Loucy (cell line): ENCODE measurements at regions not wholly inside any gene's neighbourhood (a gene's known extent, or its start where the extent isn't known, plus 50 kb on each side); places are given as distances from the start of the nearest gene placed in this dataset.

ENCODE experiments used
- H2AFZ ChIP-seq: fragments of 200-600 bp; sonication (generic); 2 replicates; pipeline ENCODE4 v1.6.0; 2016; ENCODE audit warnings: antibody characterized with exemption, mild to moderate bottlenecking, low read length, moderate library complexity
- H3F3A ChIP-seq: fragments of 200-600 bp; 2 replicates; pipeline ENCODE4 v1.6.0; 2016; ENCODE audit warnings: antibody characterized with exemption, low read depth, mild to moderate bottlenecking
- H3K27me3 ChIP-seq: fragments of 200-600 bp; sonication (generic); 2 replicates; pipeline ENCODE4 v1.6.1; 2014; ENCODE audit warnings: low read length, mild to moderate bottlenecking; ENCODE audit not compliant: insufficient read depth, poor library complexity, severe bottlenecking
- H3K36me3 ChIP-seq: fragments of 200-600 bp; sonication (generic); 2 replicates; pipeline ENCODE4 v1.6.1; 2016; ENCODE audit warnings: low read length; ENCODE audit not compliant: insufficient read depth
- H3K4me1 ChIP-seq: fragments of 200-600 bp; sonication (generic); 2 replicates; pipeline ENCODE4 v1.5.1; 2014; ENCODE audit warnings: low read length, mild to moderate bottlenecking; ENCODE audit not compliant: insufficient read depth, poor library complexity, severe bottlenecking
- H3K4me2 ChIP-seq: fragments of 200-600 bp; sonication (generic); 2 replicates; pipeline ENCODE4 v1.6.0; 2014; ENCODE audit warnings: antibody characterized with exemption, low read length, low read depth, mild to moderate bottlenecking; ENCODE audit not compliant: poor library complexity, severe bottlenecking
- H3K4me3 ChIP-seq: fragments of 200-600 bp; sonication (generic); 2 replicates; pipeline ENCODE4 v1.5.1; 2014; ENCODE audit warnings: low read length, mild to moderate bottlenecking, mixed read lengths; ENCODE audit not compliant: poor library complexity, severe bottlenecking
- H3K79me2 ChIP-seq: fragments of 200-600 bp; sonication (generic); 2 replicates; pipeline ENCODE4 v1.6.1; 2014; ENCODE audit warnings: low read length; ENCODE audit not compliant: insufficient read depth
- H3K9ac ChIP-seq: fragments of 200-600 bp; sonication (generic); 2 replicates; pipeline ENCODE4 v1.6.0; 2014; ENCODE audit warnings: mild to moderate bottlenecking, low read depth, low read length, moderate library complexity; ENCODE audit not compliant: poor library complexity, severe bottlenecking
- H3K9me2 ChIP-seq: fragments of 200-600 bp; sonication (generic); replicated peaks from 2 replicates; pipeline ENCODE4 v1.6.1; 2016; ENCODE audit warnings: low read depth, low read length, mixed read lengths
- H3K9me3 ChIP-seq: fragments of 200-600 bp; sonication (generic); 2 replicates; pipeline ENCODE4 v1.6.1; 2014; ENCODE audit warnings: mild to moderate bottlenecking, antibody characterized with exemption, low read length, low read depth; ENCODE audit not compliant: insufficient read depth
- H4K20me1 ChIP-seq: fragments of 200-600 bp; sonication (generic); 2 replicates; pipeline ENCODE4 v1.6.0; 2014; ENCODE audit warnings: antibody characterized with exemption, low read length, mild to moderate bottlenecking; ENCODE audit not compliant: insufficient read depth, poor library complexity, severe bottlenecking
- EZH2phosphoT487 ChIP-seq: fragments of 200-600 bp; IDR thresholded peaks from 2 replicates; pipeline ENCODE4 v1.6.1; 2018; ENCODE audit warnings: antibody characterized with exemption, mild to moderate bottlenecking, moderate library complexity, borderline replicate concordance
- TF ChIP-seq, protein P1 (sequence below): fragments of 200-600 bp; sonication (generic); conservative IDR thresholded peaks from 2 replicates; pipeline ENCODE4 v1.5.1; 2014; ENCODE audit warnings: mild to moderate bottlenecking, antibody characterized with exemption, low read length

DNA sequence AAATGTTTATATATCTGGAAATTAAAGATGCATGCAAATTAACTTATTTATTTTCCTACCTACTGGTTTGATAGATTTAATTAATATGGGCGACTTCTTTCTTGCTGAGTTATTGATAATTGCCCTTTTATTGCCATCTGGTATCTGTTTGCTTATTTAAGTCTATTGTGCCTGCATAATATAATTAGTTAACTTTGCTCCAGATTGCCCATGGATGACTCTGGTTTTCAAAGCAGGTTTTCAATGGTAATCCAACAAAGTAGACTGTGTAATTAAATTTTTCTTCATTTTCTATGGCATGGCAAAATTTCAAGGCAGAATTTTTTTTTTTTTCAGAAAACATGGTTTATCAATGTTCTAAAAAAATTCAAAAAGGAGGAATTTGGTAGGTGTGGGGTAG lies 1092.0 kb downstream of the GRIK2 start:
- no peak overlapping the region for H2AFZ ChIP-seq
- no peak overlapping the region for H3K4me2 ChIP-seq
- H3K4me1 ChIP-seq = no peaks in the 10 kb centered on the region
- no peaks in the 10 kb centered on the region for H3F3A ChIP-seq
- no peak overlapping the region for H3K4me3 ChIP-seq
- no peaks in the 10 kb centered on the region for H3K9me2 ChIP-seq
- no peak overlapping the region for H3K9ac ChIP-seq
- no peaks in the 10 kb centered on the region for H3K79me2 ChIP-seq
- H3K27me3 ChIP-seq = no peaks in the 10 kb centered on the region
- no peak for TF ChIP-seq EZH2phosphoT487
- TF ChIP-seq, protein P1, sequence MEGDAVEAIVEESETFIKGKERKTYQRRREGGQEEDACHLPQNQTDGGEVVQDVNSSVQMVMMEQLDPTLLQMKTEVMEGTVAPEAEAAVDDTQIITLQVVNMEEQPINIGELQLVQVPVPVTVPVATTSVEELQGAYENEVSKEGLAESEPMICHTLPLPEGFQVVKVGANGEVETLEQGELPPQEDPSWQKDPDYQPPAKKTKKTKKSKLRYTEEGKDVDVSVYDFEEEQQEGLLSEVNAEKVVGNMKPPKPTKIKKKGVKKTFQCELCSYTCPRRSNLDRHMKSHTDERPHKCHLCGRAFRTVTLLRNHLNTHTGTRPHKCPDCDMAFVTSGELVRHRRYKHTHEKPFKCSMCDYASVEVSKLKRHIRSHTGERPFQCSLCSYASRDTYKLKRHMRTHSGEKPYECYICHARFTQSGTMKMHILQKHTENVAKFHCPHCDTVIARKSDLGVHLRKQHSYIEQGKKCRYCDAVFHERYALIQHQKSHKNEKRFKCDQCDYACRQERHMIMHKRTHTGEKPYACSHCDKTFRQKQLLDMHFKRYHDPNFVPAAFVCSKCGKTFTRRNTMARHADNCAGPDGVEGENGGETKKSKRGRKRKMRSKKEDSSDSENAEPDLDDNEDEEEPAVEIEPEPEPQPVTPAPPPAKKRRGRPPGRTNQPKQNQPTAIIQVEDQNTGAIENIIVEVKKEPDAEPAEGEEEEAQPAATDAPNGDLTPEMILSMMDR = no peak
- H3K36me3 ChIP-seq = no peaks in the 10 kb centered on the region
- no peaks in the 10 kb centered on the region for H3K9me3 ChIP-seq
- H4K20me1 ChIP-seq = no peaks in the 10 kb centered on the region

DNA sequence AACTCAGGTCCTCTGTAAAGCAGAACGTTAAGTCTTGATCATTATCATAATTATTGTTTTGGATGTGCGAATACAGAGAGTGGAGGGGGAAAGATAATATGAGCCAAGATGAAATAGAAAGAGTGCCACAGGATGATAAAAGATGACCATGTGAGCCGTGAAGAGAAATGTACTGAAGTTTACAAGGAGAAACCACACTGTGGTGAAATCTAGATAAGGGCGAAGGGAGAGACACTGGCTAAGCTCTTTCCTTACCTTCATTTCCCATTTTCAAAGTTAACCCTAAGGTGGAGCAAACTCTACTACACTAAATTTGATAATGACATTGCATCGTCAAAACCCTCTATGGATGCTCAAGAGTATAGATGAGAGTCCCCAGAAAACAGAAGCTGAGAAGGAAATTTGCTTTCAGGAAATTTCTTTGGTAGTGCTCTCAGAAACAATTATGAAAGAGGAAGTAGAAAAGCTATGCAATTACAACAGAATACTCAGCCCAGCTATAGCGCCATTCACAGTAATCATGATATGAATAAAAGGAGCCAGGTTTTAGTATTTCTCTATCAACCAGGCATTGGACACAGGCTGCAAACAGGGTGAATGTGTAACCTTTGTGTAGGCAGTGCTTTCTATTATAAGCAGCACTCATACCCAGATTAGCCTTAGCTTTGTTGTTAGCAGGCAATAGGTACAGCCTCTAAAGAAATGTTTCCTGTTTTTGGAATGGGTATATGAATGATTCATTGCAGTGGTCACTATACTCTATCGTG lies 1080.7 kb downstream of the GRIK2 start:
- no peaks in the 10 kb centered on the region for H3F3A ChIP-seq
- no peak overlapping the region for H3K4me3 ChIP-seq
- no peak overlapping the region for H3K4me2 ChIP-seq
- H4K20me1 ChIP-seq = no peaks in the 10 kb centered on the region
- no peaks in the 10 kb centered on the region for H3K36me3 ChIP-seq
- H3K9ac ChIP-seq = no peak overlapping the region
- no peaks in the 10 kb centered on the region for H3K9me2 ChIP-seq
- H3K27me3 ChIP-seq = no peaks in the 10 kb centered on the region
- H3K4me1 ChIP-seq = no peaks in the 10 kb centered on the region
- H3K79me2 ChIP-seq = no peaks in the 10 kb centered on the region
- H3K9me3 ChIP-seq = no peaks in the 10 kb centered on the region
- no peak overlapping the region for H2AFZ ChIP-seq
- TF ChIP-seq, protein P1 = no peak
- TF ChIP-seq EZH2phosphoT487 = no peak

GRCh38 chr6:102458990-102459389 lies 1065.5 kb downstream of the GRIK2 start:
- Histone ChIP-seq H4K20me1 (no peaks in the 10 kb centered on the region), H3K9ac (no peak overlapping the region), H3K79me2 (no peaks in the 10 kb centered on the region), H3K4me3 (no peak overlapping the region), H2AFZ (no peak overlapping the region), H3K36me3 (no peaks in the 10 kb centered on the region), H3F3A (no peaks in the 10 kb centered on the region), H3K4me2 (no peak overlapping the region), H3K9me3 (no peaks in the 10 kb centered on the region), H3K27me3 (no peaks in the 10 kb centered on the region), H3K9me2 (no peaks in the 10 kb centered on the region), H3K4me1 (no peaks in the 10 kb centered on the region)
- TF ChIP-seq, protein P1 = no peak
- no peak for TF ChIP-seq EZH2phosphoT487
